ENCODE measurements at regions not wholly inside any gene's neighbourhood (a gene's known extent, or its start where the extent isn't known, plus 50 kb on each side); places are given as distances from the start of the nearest gene placed in this dataset.

DNA sequence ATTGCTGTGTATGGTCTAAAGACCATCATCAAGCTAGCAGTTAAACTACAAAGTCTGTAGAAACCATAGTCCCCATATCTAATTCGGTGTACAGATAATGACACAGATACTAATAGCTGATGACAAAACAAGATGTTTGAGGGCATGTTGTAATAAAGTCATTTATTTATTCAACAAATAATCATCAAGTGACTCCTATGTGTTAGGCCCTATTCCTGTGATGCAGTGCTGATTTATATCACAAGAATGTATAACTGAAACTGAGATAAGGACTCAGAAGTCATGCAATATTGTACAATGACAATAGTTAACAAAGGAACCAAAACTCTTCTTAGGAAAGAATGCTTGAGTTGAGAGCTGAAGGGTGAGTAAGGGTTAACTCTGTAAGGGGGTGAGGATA lies 315.0 kb upstream of the NR3C2 start:
- DNase-seq (ENCODE audit: low spot score): no peak

- DNase-seq (ENCODE audit: low spot score): no peak
These were observed 307.2 kb upstream of the NR3C2 start for GRCh38 chr4:148749403-148749802.

DNA sequence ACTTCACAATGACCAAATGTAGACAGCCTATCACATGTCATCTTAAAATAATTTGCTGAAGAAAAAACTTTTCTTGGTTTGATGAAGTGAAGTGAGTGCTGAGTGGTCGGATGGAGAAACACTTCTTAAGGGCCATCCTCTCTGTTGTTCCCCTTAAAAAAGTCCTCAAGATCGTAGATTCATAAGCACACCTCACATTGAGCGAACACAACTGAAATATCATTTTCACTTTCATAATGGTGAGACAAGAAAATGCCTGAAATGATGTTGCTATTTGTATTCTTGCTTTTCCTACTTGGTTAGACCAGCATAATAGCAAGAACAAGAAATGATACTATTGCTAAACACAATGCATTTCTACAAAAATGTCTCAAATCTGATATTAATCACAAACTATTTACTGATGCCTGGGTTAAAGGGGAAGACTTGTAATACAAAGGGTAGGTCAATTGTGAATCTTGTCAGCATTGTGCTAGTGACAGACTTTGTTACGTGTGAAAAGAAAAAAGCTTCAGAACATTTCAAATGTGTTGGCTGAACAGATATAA lies 305.6 kb upstream of the NR3C2 start:
- no peak for DNase-seq (ENCODE audit: low spot score)

DNA sequence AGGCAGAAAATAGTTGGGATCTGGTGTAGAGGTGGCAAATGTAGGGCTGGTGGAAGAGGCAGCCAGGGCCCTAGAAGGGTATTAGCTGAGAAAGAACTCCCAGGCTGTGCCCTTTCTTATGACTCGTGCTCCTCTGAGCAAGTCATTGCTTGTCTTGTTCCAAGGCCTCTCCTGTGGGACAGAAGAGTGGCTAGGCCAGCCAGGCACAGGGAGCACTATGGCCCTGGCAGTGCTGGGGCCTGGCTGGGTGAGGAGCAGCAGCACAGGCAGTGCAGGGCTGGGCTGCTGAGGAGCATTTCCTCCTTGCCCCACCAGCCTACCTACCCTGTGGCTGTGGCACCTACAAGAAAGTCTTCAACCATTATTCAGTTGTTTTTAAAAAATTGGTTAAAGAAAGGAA lies 298.5 kb upstream of the NR3C2 start:
- no peak for DNase-seq (ENCODE audit: low spot score)

DNA sequence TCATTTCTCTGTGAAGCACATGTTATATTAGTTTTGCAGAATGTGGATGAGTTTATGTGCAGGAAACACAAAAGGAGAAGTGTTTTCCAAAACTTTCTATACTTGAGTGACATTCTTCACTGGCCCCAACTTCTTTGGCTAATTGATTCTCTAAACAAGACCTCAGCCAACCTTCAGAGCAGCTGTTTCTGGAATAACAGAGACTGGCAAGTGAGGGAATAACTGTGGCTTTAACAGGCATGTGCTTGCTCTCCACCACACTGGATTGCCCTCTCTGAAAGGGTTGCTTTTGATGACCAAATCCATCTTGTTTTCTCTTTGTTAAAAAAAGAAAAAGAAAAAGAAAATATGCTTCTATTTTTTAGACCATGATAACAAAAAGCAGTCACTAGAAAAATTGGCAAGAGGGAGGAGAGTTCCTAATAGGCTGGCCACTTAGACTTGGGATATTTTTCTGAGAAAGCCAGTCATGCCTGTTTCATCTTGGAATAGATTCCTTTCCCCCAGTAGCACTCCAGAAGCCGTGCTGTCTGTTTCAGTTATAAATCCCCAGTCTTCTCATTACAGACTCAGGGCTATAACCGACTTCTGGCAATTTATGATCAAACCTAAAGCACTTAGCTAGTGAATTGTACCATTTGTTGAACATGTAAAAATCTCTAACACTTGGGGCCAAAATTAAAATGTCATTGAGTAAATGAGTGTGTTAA lies 295.0 kb upstream of the NR3C2 start:
- no peak for DNase-seq (ENCODE audit: low spot score)

GRCh38 chr4:148735432-148736155 lies 293.4 kb upstream of the NR3C2 start:
- DNase-seq (ENCODE audit: low spot score): no peak

DNA sequence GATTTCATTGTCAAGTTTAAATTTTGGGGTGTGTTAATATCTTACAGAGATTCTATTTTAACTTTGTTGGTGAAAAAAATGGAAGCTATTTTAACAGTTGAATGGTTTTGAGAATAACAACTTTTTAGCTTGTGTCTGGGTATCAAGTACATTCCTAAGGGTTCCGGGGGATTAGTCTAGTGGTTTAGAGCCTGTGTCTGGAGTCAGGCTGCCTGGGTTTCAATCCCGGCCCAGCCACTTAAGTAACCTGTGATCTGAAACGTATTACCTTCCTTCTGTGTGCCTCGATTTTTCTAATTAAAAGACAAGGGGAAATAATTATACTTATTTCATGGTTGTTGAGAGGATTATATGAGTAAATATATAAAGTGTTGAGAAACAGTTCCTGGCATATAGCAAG lies 288.6 kb upstream of the NR3C2 start:
- no peak for DNase-seq (ENCODE audit: low spot score)

DNA sequence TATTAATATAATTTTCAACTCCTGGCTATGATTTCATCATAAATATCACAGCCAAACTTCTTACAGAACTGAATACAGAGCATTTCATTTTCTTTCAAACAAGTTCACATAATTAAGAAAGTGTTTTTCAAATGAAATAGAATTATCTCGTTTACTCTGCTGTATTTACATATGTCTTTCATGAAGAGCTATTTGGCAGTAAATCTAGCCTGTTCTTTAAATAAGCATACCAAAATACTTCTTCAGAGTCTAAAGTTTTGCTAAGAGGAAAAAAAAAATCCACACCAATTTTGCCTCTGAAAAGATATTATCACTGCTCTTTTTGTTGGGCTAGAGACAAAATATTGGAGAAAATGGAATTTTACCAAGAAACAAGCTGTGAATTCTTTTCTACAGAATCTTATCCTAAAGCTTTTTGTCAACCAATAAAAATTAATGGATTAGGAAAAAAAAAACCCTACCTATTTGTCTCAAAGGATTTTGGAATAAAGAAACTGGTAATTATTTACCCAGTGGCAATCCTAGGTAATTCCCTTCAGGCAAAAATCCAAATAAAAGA lies 287.9 kb upstream of the NR3C2 start:
- DNase-seq (ENCODE audit: low spot score): no peak

- no peak for DNase-seq (ENCODE audit: low spot score)
These were observed 275.8 kb upstream of the NR3C2 start for GRCh38 chr4:148717988-148718387.

DNA sequence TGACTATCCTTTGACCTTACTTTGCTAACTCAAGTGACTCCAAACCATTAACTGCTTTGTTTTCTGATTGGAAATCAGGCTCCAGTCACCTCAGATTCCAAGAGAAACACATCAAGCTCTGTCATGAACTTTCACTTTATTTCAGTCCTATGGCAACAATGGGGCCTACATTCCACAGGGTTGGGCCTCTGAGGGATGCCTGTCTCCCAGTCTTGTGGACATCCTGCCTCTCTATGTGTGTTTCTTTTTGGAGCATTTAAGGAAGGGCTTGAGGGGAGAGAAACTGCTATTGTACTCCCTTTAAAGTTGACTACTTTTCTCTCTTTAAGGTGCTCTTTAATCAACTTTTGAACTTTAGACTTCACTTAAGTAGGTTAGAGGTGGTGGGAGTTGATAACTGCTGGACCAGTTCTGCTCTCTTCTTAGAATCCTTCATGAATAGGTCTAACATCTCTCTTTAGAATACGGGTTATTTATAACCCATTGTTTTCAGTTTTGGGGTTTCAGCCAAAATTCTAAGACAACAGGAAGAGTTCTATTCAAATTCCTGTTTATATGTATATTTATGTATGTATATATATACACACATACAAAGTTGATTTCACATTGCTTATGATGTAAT lies 274.3 kb upstream of the NR3C2 start:
- no peak for DNase-seq (ENCODE audit: low spot score)

- DNase-seq (ENCODE audit: low spot score): no peak
These were observed 262.1 kb upstream of the NR3C2 start for GRCh38 chr4:148704291-148704690.

DNA sequence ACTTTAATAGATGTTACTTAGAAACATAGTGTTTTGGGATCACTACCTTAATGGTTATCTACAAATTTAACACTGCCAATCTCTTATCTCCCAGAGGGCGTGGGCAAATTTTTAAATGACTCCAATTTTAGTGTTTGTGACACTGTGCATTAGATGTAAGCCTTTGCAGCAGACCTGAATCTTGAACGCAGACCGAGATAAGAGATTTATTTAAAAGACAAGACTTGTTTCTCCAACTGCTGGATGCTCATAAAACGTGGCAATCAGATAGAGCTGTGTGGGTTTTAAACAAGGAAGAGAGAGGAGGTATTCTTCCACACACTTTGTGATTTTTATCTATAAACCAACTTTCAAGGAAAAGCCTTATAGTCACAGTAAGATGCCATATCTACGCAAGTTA lies 252.5 kb upstream of the NR3C2 start:
- DNase-seq (ENCODE audit: low spot score): no peak

GRCh38 chr4:148693913-148694649 lies 251.9 kb upstream of the NR3C2 start:
- DNase-seq (ENCODE audit: low spot score): no peak

- no peak for DNase-seq (ENCODE audit: low spot score)
These were observed 250.0 kb upstream of the NR3C2 start for GRCh38 chr4:148692242-148692641.

GRCh38 chr4:148686449-148686848 lies 244.2 kb upstream of the NR3C2 start:
- DNase-seq (ENCODE audit: low spot score): no peak

- no peak for DNase-seq (ENCODE audit: low spot score)
These were observed 242.4 kb upstream of the NR3C2 start for GRCh38 chr4:148684638-148685037.

GRCh38 chr4:148680884-148681283 lies 238.7 kb upstream of the NR3C2 start:
- no peak for DNase-seq (ENCODE audit: low spot score)

- no peak for DNase-seq (ENCODE audit: low spot score)
These were observed 234.1 kb upstream of the NR3C2 start for GRCh38 chr4:148676344-148676743.

- DNase-seq (ENCODE audit: low spot score): no peak
These were observed 232.7 kb upstream of the NR3C2 start for GRCh38 chr4:148674876-148675275.

DNA sequence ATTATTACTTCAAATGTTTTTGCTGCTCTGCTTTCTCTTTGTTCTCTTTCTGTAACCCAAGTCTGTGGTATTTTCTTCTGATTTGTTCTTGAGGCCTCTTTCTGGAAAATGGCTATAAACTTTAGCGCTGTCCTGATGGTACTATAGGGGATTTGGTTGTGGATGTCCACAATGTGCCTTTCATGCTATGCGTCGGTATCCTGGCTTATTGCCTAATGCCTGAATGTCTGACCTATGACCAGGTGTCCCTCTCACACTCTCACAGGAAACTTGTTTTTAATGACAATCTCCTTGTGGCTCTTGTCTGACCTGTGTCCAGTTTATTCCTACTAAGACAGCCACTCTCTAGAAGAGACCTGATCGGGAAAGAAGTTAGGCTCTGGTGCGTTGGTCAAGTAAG lies 222.4 kb upstream of the NR3C2 start:
- DNase-seq (ENCODE audit: low spot score): no peak

DNA sequence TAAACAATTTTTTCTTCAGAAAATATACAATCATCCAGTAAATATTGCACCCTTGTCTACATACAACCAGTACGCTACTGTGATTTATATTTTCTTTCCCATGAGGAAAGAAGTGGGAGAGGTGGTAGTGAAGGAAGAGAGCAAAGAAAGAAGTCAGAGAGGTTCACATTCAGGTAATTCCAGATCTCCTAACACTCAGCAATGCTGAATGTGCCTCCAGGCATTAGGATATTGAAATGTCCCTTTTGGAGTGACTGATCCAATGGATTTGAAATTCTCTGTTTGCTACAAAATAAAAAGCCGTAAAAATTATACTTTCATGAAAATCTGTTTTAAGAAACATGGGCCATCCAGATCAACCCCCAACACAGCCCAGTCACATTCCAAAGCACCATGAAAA lies 211.9 kb upstream of the NR3C2 start:
- no peak for DNase-seq (ENCODE audit: low spot score)

DNA sequence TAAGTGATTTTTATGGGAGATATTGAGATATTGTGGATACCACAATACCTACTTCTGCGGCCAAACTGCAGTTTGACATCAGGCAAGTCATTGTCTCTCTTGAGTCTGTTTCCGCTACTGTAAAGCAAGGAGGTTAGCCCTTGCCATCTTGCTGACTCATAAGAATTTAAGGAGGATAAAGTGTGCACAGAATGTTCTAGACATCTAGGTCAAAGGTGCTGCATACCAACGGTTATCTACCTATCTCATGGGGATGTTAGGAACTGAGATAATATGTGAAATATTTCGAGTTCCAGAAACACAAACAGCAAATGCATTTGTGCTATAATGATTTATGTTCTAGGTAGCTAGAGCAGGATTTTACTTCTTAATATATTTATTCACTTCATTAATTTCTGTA lies 211.5 kb upstream of the NR3C2 start:
- no peak for DNase-seq (ENCODE audit: low spot score)

Data from mucosa of gallbladder (tissue), 1 donor.